Left ventricle myocardium inferior (tissue), 1 donor: ENCODE measurements at regions not wholly inside any gene's neighbourhood (a gene's known extent, or its start where the extent isn't known, plus 50 kb on each side); places are given as distances from the start of the nearest gene placed in this dataset.
A peak's percentile ranks its signal among the peaks of the same experiment; 100 is the strongest.

ENCODE experiments used
- DNase-seq: peaks from one replicate; pipeline ENCODE4 v3.0.0-alpha.2; 2020
- H3K27ac ChIP-seq: fragments of 200-600 bp; replicated peaks from 2 replicates; pipeline ENCODE4 v1.8.0; 2021
- H3K27me3 ChIP-seq: fragments of 200-600 bp; 2 replicates; pipeline ENCODE4 v1.8.0; 2021; ENCODE audit warnings: low read depth
- H3K36me3 ChIP-seq: fragments of 200-600 bp; 2 replicates; pipeline ENCODE4 v1.8.0; 2021
- H3K4me1 ChIP-seq: fragments of 200-600 bp; 2 replicates; pipeline ENCODE4 v1.8.0; 2021
- H3K4me3 ChIP-seq: fragments of 200-600 bp; 2 replicates; pipeline ENCODE4 v1.8.0; 2021; ENCODE audit warnings: mild to moderate bottlenecking, moderate library complexity
- H3K9me3 ChIP-seq: fragments of 200-600 bp; replicated peaks from 2 replicates; pipeline ENCODE4 v1.8.0; 2021
- intact Hi-C: fragments of 100-400 bp; cut with micrococcal nuclease; formaldehyde crosslinking; loops from one replicate; pipeline ENCODE4 v1.11.0; 2022
- TF ChIP-seq, protein P1 (sequence below): fragments of 200-600 bp; IDR thresholded peaks from 2 replicates; pipeline ENCODE4 v1.8.0; 2021; ENCODE audit warnings: antibody characterized with exemption, mild to moderate bottlenecking, borderline replicate concordance
- donor health status: DM: no; HTN: yes; CAD: no; lungs with severe emphysema.

DNA sequence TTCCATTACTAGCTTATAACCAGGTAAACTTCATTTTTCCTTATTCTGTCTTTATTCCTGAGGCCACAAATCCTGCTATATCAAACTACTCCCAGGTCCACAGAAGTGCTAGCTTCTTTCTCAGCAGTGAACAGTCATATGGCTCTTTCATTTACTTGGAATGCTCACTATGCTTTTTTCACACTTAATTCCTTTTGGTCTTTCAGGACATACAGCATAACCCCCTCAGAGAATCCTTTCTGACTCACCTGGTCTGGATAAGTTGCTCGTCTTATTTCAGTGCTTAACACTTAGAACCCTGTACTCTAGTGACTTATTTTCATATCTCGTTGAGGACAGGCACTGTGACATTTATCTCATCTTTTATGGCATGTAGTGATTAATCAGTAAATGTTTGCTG is 325.0 kb upstream of the UBE2E3 start:
- no peaks in the 10 kb centered on the region for H3K4me1 ChIP-seq
- no peaks in the 10 kb centered on the region for H3K9me3 ChIP-seq
- no peak for DNase-seq
- no peaks in the 10 kb centered on the region for H3K27me3 ChIP-seq
- H3K27ac ChIP-seq = no peak overlapping the region
- intact Hi-C loops = no loop called here
- TF ChIP-seq, protein P1, sequence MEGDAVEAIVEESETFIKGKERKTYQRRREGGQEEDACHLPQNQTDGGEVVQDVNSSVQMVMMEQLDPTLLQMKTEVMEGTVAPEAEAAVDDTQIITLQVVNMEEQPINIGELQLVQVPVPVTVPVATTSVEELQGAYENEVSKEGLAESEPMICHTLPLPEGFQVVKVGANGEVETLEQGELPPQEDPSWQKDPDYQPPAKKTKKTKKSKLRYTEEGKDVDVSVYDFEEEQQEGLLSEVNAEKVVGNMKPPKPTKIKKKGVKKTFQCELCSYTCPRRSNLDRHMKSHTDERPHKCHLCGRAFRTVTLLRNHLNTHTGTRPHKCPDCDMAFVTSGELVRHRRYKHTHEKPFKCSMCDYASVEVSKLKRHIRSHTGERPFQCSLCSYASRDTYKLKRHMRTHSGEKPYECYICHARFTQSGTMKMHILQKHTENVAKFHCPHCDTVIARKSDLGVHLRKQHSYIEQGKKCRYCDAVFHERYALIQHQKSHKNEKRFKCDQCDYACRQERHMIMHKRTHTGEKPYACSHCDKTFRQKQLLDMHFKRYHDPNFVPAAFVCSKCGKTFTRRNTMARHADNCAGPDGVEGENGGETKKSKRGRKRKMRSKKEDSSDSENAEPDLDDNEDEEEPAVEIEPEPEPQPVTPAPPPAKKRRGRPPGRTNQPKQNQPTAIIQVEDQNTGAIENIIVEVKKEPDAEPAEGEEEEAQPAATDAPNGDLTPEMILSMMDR = no peak
- H3K36me3 ChIP-seq = no peaks in the 10 kb centered on the region
- no peak overlapping the region for H3K4me3 ChIP-seq

DNA sequence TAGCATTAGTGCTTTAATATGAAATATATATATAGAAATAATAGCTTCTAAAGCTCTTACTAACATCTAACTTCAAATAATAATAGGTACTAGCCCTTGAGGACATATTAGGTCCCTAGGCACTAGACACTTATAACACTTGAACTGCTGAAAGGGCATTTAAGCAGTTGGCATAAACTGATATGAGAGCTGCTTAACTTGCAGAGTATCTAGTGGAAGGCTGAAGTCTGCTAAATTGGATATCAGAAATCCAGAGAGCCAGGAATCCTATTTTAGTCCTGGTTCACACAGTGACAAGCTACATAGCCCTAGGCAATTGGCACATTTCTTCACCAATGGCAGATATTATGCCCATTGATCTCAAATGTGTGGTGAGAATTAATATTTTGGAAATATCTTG is 326.9 kb upstream of the UBE2E3 start:
- intact Hi-C loops = no loop called here
- DNase-seq = no peak
- TF ChIP-seq, protein P1 = no peak

DNA sequence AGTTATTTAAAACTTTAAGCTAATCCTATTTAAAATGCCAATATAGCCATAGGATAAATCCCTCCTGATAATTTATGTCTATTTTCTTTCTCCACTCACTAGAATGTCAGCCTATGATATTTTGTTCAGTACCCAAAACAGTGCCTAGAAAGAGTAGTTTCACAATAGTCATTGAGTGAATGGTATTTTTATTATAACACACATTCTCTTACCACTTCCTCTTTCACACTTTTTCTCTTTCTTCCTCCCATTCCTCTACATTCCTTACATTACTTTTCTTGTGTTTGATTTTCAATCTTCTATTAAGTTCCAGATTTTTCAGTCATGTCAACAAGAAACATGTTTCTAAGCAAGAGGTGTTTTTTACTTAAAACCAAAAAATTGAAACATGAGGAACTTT is 327.6 kb upstream of the UBE2E3 start:
- Histone ChIP-seq H3K36me3 (no peaks in the 10 kb centered on the region), H3K9me3 (no peaks in the 10 kb centered on the region), H3K27ac (no peak overlapping the region), H3K4me1 (no peaks in the 10 kb centered on the region), H3K27me3 (no peaks in the 10 kb centered on the region), H3K4me3 (no peak overlapping the region)
- DNase-seq = no peak
- TF ChIP-seq, protein P1 = no peak
- intact Hi-C loops = no loop called here

More for the DNA sequence above, 326.9 kb upstream of the UBE2E3 start:
- no peaks in the 10 kb centered on the region for H3K36me3 ChIP-seq
- no peaks in the 10 kb centered on the region for H3K9me3 ChIP-seq
- no peak overlapping the region for H3K4me3 ChIP-seq
- no peak overlapping the region for H3K27ac ChIP-seq
- H3K27me3 ChIP-seq = no peaks in the 10 kb centered on the region
- H3K4me1 ChIP-seq = no peaks in the 10 kb centered on the region

DNA sequence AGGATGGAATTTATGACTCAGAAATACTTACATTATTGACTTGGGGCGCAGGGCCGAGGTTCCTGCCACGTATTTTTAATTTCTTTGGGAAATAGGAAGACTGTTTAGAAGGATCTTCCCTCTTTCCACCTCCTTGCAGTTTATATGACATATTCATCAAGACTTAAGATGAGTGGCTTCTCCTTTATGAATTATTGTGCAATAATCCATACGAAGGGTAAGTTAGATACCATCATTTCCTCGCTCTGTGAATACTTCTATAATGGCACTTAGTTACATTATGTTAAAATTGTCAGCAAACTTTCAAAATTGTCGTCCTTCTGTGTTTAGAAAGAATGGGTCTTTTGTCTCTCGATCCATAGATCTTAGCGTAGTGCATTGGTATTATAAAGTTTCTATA is 328.8 kb upstream of the UBE2E3 start:
- no peaks in the 10 kb centered on the region for H3K4me1 ChIP-seq
- H3K27me3 ChIP-seq = no peaks in the 10 kb centered on the region
- H3K27ac ChIP-seq = no peak overlapping the region
- no peaks in the 10 kb centered on the region for H3K9me3 ChIP-seq
- no peak overlapping the region for H3K4me3 ChIP-seq
- DNase-seq = no peak
- H3K36me3 ChIP-seq = no peaks in the 10 kb centered on the region
- TF ChIP-seq, protein P1 = no peak
- intact Hi-C loops = no loop called here

DNA sequence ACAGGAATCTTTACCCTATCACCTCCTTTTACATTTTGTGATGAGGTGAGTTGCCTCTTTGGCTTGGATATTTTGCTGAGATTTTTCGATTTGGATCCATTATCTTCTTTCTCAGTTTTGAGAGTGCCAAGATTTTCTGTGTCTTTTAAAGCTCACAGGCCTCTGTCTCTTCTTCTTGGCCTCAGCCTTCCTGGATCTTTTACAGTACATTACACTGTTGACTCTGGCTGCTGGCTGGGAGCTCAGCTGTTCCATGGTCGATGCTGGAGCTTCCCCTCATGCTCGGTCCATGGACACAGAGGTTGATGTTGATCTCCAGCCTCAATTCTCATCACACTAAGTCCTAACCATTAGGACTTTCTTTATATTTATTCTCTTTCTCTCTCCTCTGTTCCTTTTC is 332.8 kb upstream of the UBE2E3 start:
- no peaks in the 10 kb centered on the region for H3K27me3 ChIP-seq
- H3K36me3 ChIP-seq = no peaks in the 10 kb centered on the region
- no peak overlapping the region for H3K4me3 ChIP-seq
- H3K4me1 ChIP-seq = no peaks in the 10 kb centered on the region
- intact Hi-C loops = no loop called here
- TF ChIP-seq, protein P1 = no peak
- peak; percentile 17 for DNase-seq
- H3K27ac ChIP-seq = no peak overlapping the region
- peaks cover 5% of the 10 kb centered on the region for H3K9me3 ChIP-seq

DNA sequence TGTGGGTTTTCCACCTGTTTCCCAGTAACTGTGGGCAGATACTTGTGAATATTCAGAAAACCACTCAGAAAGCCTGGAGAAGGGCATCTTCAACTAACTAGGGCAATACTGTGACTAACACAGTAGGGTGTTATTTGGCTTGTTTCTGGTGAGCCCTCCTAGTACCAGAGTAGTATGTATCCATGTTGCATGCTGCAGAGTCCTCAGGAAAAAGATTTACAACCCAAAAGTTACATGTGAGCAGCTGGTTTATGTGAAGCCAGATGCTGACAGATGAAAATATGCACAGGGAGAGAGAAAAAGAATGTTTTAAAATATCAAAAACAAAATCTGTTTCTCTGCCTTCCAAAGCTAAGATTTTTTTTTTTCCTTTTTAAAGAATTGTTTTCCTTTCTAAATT is 333.2 kb upstream of the UBE2E3 start:
- no peaks in the 10 kb centered on the region for H3K36me3 ChIP-seq
- H3K27ac ChIP-seq = no peak overlapping the region
- intact Hi-C loops = no loop called here
- H3K27me3 ChIP-seq = no peaks in the 10 kb centered on the region
- TF ChIP-seq, protein P1 = no peak
- H3K4me1 ChIP-seq = no peaks in the 10 kb centered on the region
- H3K9me3 ChIP-seq = peaks cover 9% of the 10 kb centered on the region
- no peak for DNase-seq
- H3K4me3 ChIP-seq = no peak overlapping the region
